ENCODE measurements at regions not wholly inside any gene's neighbourhood (a gene's known extent, or its start where the extent isn't known, plus 50 kb on each side); places are given as distances from the start of the nearest gene placed in this dataset.
A peak's percentile ranks its signal among the peaks of the same experiment; 100 is the strongest.

DNA sequence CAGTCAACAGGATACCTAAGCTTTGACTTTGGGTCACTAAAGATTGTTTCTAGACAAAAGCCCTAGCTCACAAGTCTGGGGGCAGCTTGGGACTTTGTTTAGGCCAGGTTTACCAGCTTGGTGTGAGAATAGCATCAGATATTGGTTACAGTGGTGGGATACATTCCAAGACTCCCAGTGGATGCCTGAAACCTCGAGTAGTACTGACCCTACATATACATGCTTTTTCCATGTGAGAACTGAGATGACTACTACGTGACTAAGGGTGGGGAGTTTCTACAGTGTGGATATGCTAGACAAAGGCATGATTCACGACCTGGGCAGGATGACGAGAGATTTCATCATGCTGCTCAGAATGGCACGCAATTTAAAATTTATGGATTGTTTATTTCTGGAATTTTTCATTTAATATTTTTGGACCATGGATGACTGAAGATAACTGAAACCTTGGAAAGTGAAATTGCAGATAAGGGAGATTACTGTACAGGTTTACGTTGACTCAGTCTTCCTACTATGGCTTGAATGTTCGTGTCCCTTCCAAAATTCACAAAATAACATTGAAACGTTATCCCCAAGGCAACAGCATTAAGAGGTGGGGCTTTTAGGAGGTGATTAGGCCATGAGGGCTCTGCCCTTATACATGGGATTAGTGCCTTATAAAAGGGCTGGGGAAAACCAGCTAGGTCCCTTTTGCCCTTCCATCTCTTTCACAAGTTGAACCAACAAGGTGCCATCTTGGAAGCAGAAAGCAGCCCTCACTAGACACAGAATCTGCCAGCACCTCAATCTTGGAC lies 50.2 kb upstream of the CTAGE1 start:
- peak; percentile 97 for DNase-seq (ENCODE audit: low read depth)
- no peak overlapping the region for H3K4me3 ChIP-seq (ENCODE audit: low read length)
- TF ChIP-seq, protein P1, sequence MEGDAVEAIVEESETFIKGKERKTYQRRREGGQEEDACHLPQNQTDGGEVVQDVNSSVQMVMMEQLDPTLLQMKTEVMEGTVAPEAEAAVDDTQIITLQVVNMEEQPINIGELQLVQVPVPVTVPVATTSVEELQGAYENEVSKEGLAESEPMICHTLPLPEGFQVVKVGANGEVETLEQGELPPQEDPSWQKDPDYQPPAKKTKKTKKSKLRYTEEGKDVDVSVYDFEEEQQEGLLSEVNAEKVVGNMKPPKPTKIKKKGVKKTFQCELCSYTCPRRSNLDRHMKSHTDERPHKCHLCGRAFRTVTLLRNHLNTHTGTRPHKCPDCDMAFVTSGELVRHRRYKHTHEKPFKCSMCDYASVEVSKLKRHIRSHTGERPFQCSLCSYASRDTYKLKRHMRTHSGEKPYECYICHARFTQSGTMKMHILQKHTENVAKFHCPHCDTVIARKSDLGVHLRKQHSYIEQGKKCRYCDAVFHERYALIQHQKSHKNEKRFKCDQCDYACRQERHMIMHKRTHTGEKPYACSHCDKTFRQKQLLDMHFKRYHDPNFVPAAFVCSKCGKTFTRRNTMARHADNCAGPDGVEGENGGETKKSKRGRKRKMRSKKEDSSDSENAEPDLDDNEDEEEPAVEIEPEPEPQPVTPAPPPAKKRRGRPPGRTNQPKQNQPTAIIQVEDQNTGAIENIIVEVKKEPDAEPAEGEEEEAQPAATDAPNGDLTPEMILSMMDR (conservative IDR thresholded peaks at IDR 0.05; ENCODE audit: low read length): no peak

DNA sequence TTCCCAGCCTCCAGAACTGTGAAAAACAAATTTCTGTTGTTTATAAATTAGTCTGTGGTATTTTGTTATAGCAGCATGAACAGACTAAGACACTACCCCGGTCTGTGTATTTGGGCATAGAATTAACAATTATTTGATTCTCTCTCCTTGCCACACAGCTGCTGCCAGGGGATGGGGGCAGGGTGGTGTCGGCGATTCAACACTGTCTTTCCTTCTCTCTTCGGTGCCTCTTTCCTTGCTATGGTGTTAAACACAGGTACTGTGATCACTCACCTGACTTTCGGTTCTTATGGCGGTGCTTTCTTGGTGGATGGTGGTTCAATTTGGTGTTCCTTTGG lies 50.8 kb upstream of the CTAGE1 start:
- TF ChIP-seq, protein P1 (conservative IDR thresholded peaks at IDR 0.05; ENCODE audit: low read length): no peak
- no peak overlapping the region for H3K4me3 ChIP-seq (ENCODE audit: low read length)
- no peak for DNase-seq (ENCODE audit: low read depth)

DNA sequence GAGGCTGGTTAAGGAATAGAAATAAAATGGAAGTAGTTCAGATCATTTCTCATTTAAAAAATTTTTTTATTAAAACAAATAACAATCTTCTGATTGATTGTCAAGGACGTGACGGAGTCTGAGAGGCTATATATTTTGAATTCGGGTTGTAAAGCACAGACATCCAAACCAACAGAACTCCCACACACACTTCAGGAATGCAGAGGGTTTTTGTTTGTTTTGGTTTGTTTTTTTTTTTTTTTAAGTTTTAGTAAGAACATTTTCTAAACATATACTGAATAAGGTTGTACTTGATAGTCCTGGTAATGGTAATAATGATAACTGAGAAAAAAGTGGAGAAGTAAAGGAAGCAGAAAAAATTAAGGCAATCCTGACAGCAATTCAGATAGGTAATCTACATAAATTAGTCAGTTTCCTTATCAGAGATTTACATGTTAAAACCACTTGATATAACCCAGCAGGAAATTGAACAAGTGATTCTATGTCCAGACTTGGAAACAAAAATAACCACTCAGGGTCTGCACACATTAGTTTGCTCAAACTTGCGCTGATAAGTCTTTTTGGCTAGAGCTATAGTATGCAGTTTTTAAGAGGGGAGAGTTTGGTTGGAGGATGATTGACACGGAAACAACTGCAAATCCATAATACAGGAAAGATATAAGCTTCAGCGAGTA lies 51.5 kb upstream of the CTAGE1 start:
- no peak overlapping the region for H3K4me3 ChIP-seq (ENCODE audit: low read length)
- TF ChIP-seq, protein P1 (conservative IDR thresholded peaks at IDR 0.05; ENCODE audit: low read length): no peak
- no peak for DNase-seq (ENCODE audit: low read depth)

DNA sequence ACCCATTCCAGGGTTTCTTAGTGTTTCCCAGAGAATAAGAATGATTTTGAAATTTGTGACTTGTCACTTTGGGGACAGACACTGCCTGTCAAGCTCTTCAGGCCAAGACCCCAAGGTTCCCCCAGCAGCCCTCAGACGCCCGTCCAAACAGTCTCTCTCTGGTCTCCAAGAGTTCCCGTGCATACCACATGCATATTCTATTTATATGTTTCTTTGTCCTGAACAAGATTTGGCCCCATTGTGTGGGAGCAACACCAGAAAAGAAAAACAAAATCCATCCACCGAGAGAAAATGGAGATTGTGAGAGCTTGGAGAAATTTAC lies 52.2 kb upstream of the CTAGE1 start:
- no peak overlapping the region for H3K4me3 ChIP-seq (ENCODE audit: low read length)

DNA sequence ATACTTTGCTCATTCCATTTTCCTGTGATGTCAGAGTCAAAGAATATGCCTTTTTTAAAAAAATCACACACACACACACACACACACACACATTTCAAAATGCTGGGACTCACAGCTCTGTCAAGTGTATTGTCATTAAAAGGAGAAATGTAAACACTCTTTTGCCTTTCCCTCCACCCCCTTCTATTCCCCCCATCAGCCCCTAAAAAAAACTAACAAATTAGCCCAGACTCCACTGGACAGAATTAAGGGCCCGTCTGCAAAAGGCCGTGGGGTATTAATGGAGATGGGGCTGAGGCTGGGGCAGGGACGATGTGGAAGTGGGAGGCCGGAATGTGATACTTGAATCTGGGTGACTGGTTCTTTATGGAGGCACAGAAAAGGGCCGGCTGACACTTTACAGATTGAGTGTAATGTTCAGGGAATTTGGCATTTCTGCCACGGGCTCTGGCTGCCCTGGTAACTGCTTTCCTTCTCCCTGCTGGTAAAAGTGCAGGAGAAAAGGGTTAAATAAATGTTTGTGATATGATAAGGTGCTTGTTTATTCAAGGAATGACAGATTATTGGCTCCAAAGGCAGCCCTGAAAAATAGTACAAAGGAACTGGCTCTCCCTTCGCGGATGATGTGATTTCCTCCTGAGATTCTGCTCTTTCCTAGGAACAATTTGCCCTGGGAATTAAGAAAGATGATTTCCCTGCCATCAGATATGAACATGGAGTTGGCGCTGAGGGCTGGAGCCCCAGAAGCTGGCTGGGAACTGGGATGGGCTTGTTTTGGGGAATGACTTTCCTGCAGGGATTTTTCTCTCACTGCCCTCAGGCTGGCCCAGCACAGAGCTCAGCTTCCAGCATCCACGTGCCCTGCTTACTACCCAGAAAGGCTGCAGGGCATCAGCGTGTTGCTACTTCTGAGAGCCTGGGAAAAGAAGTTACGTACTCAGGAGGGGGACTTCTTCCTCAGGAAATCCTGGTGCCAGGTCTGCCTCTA lies 52.8 kb upstream of the CTAGE1 start:
- no peak overlapping the region for H3K4me3 ChIP-seq (ENCODE audit: low read length)
- DNase-seq (ENCODE audit: low read depth): no peak
- TF ChIP-seq, protein P1 (conservative IDR thresholded peaks at IDR 0.05; ENCODE audit: low read length): no peak

More for the DNA sequence above, 52.2 kb upstream of the CTAGE1 start:
- TF ChIP-seq, protein P1 (conservative IDR thresholded peaks at IDR 0.05; ENCODE audit: low read length): no peak
- DNase-seq (ENCODE audit: low read depth): peak; percentile 17

DNA sequence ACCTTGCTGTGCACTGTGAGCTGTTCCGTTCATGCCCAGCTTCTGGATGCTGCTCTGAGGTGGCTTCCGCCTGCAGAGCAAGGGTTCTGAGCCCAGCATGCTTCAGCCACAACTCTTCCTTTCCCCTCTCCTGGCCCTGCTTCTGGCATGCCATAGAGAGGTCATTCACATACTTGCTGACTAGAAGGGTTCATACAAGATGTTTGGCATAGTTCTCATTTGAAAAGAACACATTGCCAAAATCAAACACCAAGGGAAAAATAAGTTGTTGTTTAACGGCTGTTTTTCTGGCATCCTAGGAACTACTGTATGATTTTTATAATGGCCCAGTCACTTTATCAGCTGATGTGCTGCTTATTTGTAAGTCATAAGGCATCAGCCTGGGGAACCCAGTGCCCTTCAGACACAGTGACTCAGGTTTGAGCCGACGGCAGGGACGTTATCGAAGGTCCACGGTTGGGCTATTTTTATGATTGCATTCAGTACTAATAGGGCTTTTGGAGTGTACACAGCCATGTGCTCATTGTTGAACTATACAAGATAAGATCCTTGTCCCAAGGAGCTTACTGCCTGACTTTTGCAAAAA lies 53.9 kb upstream of the CTAGE1 start:
- peak; percentile 88 for DNase-seq (ENCODE audit: low read depth)
- no peak overlapping the region for H3K4me3 ChIP-seq (ENCODE audit: low read length)
- TF ChIP-seq, protein P1 (conservative IDR thresholded peaks at IDR 0.05; ENCODE audit: low read length): no peak
